PC-9 (cell line): ENCODE measurements at regions not wholly inside any gene's neighbourhood (a gene's known extent, or its start where the extent isn't known, plus 50 kb on each side); places are given as distances from the start of the nearest gene placed in this dataset.

ENCODE experiments used
- BruUV-seq: library from RNA; stranded (reverse); fragments of 400-500 nt; replicated peaks from 2 replicates; lab custom pipeline; 2021; lab: Mats Ljungman, UMichigan
- CTCF ChIA-PET: fragments of 300-600 bp; sonication (Branson Sonifier 250); formaldehyde crosslinking; loops from one replicate; lab custom pipeline; 2022; ENCODE audit warnings: antibody characterized with exemption; lab: Charles Lee
- POLR2A ChIA-PET: fragments of 300-600 bp; sonication (Branson Sonifier 250); formaldehyde crosslinking; loops from one replicate; lab custom pipeline; 2022; ENCODE audit warnings: antibody characterized with exemption; ENCODE audit not compliant: unreplicated experiment; lab: Charles Lee
- DNase-seq, 2 experiments: peaks; one replicate each; pipeline versions ENCODE4 v3.0.0 to v3.0.0-alpha.2; 2015 to 2022; ENCODE audit warnings: mixed read lengths in 1 of 2
- H2AFZ ChIP-seq: fragments of 200-600 bp; sonication (generic); 2 replicates; pipeline ENCODE4 v1.8.1; 2017; ENCODE audit warnings: antibody characterized with exemption
- H3F3A ChIP-seq: fragments of 200-600 bp; sonication (generic); 2 replicates; pipeline ENCODE4 v1.8.1; 2017; ENCODE audit warnings: antibody characterized with exemption, mild to moderate bottlenecking, low read depth; ENCODE audit not compliant: insufficient read depth
- H3K27ac ChIP-seq: fragments of 200-600 bp; sonication (generic); 2 replicates; pipeline ENCODE4 v1.6.1; 2016; ENCODE audit warnings: mixed run types
- H3K27me3 ChIP-seq: fragments of 200-600 bp; sonication (generic); 2 replicates; pipeline ENCODE4 v1.6.1; 2016; ENCODE audit warnings: low read depth, mixed run types; ENCODE audit not compliant: insufficient read depth
- H3K36me3 ChIP-seq: fragments of 200-600 bp; sonication (generic); 2 replicates; pipeline ENCODE4 v1.6.1; 2016; ENCODE audit warnings: low read depth, mixed run types
- H3K4me1 ChIP-seq: fragments of 200-600 bp; sonication (generic); replicated peaks from 2 replicates; pipeline ENCODE4 v1.6.1; 2016; ENCODE audit warnings: mixed run types; ENCODE audit not compliant: insufficient read depth
- H3K4me2 ChIP-seq: fragments of 200-600 bp; sonication (generic); 2 replicates; pipeline ENCODE4 v1.6.1; 2017; ENCODE audit warnings: mixed run types
- H3K4me3 ChIP-seq: fragments of 200-600 bp; sonication (generic); 2 replicates; pipeline ENCODE4 v1.6.1; 2016; ENCODE audit warnings: mixed run types
- H3K79me2 ChIP-seq: fragments of 200-600 bp; sonication (generic); 2 replicates; pipeline ENCODE4 v1.6.1; 2017; ENCODE audit warnings: low read depth, mixed run types
- H3K9me2 ChIP-seq: fragments of 200-600 bp; sonication (generic); 2 replicates; pipeline ENCODE4 v1.8.1; 2017; ENCODE audit warnings: mild to moderate bottlenecking; ENCODE audit not compliant: insufficient read depth
- H3K9me3 ChIP-seq: fragments of 200-600 bp; sonication (generic); 2 replicates; pipeline ENCODE4 v1.8.1; 2016; ENCODE audit warnings: low read depth; ENCODE audit not compliant: insufficient read depth
- H4K20me1 ChIP-seq: fragments of 200-600 bp; sonication (generic); 2 replicates; pipeline ENCODE4 v1.8.1; 2017; ENCODE audit not compliant: insufficient read depth
- EZH2 ChIP-seq: fragments of 200-600 bp; sonication (generic); IDR thresholded peaks from 2 replicates; pipeline ENCODE4 v1.8.0; 2017; ENCODE audit warnings: antibody characterized with exemption, low read depth
- intact Hi-C: fragments of 100-400 bp; cut with micrococcal nuclease; formaldehyde crosslinking; loops from one replicate; pipeline ENCODE4 v1.10.0; 2022; ENCODE audit not compliant: unreplicated experiment
- TF ChIP-seq, protein P1 (sequence below): fragments of 200-600 bp; sonication (generic); conservative IDR thresholded peaks from 2 replicates; pipeline ENCODE4 v1.6.1; 2017; ENCODE audit warnings: mixed run types, antibody characterized with exemption, mild to moderate bottlenecking, moderate library complexity

- no peak overlapping the region for H3K4me2 ChIP-seq
- DNase-seq, result no peak
- H3K36me3 ChIP-seq, result no peaks in the 10 kb centered on the region
- H2AFZ ChIP-seq, result no peak overlapping the region
- H3K27me3 ChIP-seq, result no peaks in the 10 kb centered on the region
- no TSS peak for BruUV-seq
- H3K4me3 ChIP-seq, result no peak overlapping the region
- TF ChIP-seq EZH2, result no peak
- TF ChIP-seq, protein P1, sequence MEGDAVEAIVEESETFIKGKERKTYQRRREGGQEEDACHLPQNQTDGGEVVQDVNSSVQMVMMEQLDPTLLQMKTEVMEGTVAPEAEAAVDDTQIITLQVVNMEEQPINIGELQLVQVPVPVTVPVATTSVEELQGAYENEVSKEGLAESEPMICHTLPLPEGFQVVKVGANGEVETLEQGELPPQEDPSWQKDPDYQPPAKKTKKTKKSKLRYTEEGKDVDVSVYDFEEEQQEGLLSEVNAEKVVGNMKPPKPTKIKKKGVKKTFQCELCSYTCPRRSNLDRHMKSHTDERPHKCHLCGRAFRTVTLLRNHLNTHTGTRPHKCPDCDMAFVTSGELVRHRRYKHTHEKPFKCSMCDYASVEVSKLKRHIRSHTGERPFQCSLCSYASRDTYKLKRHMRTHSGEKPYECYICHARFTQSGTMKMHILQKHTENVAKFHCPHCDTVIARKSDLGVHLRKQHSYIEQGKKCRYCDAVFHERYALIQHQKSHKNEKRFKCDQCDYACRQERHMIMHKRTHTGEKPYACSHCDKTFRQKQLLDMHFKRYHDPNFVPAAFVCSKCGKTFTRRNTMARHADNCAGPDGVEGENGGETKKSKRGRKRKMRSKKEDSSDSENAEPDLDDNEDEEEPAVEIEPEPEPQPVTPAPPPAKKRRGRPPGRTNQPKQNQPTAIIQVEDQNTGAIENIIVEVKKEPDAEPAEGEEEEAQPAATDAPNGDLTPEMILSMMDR, result no peak
- H4K20me1 ChIP-seq, result no peaks in the 10 kb centered on the region
- no peaks in the 10 kb centered on the region for H3K9me3 ChIP-seq
- no peaks in the 10 kb centered on the region for H3F3A ChIP-seq
- H3K27ac ChIP-seq, result no peak overlapping the region
- H3K79me2 ChIP-seq, result no peaks in the 10 kb centered on the region
- H3K9me2 ChIP-seq, result no peaks in the 10 kb centered on the region
- POLR2A ChIA-PET, result no interaction called here
- intact Hi-C loops, result no loop called here
- CTCF ChIA-PET, result no interaction called here
- no peaks in the 10 kb centered on the region for H3K4me1 ChIP-seq
Observed at GRCh38 chr6:85977661-85978060, 335.0 kb upstream of the SYNCRIP start.

DNA sequence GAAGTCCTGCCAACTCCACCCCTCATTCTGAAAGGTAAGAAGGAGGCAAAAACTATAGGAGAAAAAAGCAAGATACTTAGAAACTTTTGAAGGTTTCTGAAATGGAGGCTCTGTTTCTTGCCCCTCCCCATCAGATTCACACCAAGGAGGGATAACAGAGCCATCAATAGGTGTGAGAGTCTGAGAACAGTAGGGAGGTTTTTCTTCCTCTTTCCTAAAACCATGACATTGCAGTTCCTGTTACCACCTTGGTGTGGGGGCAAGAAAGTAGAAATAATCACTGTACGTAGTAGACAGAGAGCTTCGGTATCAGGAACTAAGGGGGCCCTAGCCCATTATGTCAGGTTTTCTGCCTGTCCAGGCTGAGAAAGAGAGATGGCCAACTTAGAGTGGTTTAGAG, 333.3 kb upstream of the SYNCRIP start:
- no peaks in the 10 kb centered on the region for H3K4me1 ChIP-seq
- H3F3A ChIP-seq, result no peaks in the 10 kb centered on the region
- BruUV-seq, result no TSS peak
- no peak for DNase-seq
- no peaks in the 10 kb centered on the region for H3K36me3 ChIP-seq
- no peak overlapping the region for H3K4me3 ChIP-seq
- H3K4me2 ChIP-seq, result no peak overlapping the region
- TF ChIP-seq, protein P1, result no peak
- no peak for TF ChIP-seq EZH2
- intact Hi-C loops, result no loop called here
- ChIA-PET POLR2A (no interaction called here), CTCF (no interaction called here)
- no peaks in the 10 kb centered on the region for H4K20me1 ChIP-seq
- no peaks in the 10 kb centered on the region for H3K79me2 ChIP-seq
- H3K9me3 ChIP-seq, result no peaks in the 10 kb centered on the region
- no peak overlapping the region for H3K27ac ChIP-seq
- no peaks in the 10 kb centered on the region for H3K9me2 ChIP-seq
- H3K27me3 ChIP-seq, result no peaks in the 10 kb centered on the region
- H2AFZ ChIP-seq, result no peak overlapping the region

- ChIA-PET POLR2A (no interaction called here), CTCF (no interaction called here)
- Histone ChIP-seq H3K4me2 (no peak overlapping the region), H3K27ac (no peak overlapping the region), H3K4me3 (no peak overlapping the region), H3K9me2 (no peaks in the 10 kb centered on the region), H3K79me2 (no peaks in the 10 kb centered on the region), H3K27me3 (no peaks in the 10 kb centered on the region), H3F3A (no peaks in the 10 kb centered on the region), H4K20me1 (no peaks in the 10 kb centered on the region), H3K4me1 (no peaks in the 10 kb centered on the region), H3K36me3 (no peaks in the 10 kb centered on the region), H2AFZ (no peak overlapping the region), H3K9me3 (no peaks in the 10 kb centered on the region)
- BruUV-seq, result no TSS peak
- TF ChIP-seq, protein P1, result no peak
- no peak for TF ChIP-seq EZH2
- intact Hi-C loops, result no loop called here
- DNase-seq, result no peak
Observed at GRCh38 chr6:85971238-85971637, 328.6 kb upstream of the SYNCRIP start.
